ENCODE measurements at regions not wholly inside any gene's neighbourhood (a gene's known extent, or its start where the extent isn't known, plus 50 kb on each side); places are given as distances from the start of the nearest gene placed in this dataset.

DNA sequence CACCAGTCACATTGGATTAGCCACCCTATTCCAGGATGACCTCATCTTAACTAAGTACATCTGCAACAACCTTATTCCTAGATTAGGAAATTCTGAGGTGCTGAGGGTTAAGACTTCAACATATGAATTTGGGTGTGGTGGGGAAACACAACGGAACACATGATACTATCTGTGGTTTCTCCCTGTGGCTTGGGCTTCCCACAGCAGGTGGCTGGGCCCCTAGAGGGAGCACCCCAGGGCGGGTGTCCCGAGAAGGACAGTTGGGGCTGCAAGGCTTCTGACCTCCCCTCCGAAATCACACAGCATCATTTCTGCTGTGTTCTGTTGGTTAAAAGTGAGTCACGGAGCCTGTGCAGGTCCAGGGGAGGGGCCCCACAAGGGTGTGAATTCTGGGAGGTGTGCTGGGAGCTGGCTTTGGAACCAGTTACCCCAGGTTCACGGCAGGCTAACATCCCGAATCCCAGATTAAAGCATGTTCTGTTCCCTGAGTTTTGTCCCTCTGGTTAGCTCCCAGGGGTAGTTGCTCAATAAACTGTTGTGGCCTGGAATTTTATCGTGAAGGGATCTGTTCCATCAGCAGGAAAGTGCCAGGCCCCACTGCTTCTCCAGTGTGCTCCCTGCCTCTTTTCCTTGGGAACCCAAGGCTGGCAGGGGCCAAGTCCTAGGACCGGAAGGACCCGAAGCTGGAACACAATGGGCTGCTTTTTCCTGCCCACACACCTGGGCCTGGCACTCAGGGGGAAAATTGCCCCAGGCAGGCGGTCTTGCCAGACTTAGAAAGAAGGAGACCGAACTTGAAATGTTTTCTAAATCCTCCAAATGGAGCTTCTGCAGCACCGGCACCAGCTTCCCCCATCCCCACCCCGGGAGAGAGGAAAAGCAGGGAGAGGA lies 154.0 kb upstream of the WNT4 start:
- Histone ChIP-seq H3K27ac (no peak overlapping the region), H3K4me3 (no peak overlapping the region), H3K4me1 (replicated peaks) (no peaks in the 10 kb centered on the region), H3K9me3 (replicated peaks) (peaks cover 2% of the 10 kb centered on the region; the same call in 1 of the 2 replicates), H3K27me3 (replicated peaks) (peaks cover 5% of the 10 kb centered on the region; the same call in 1 of the 2 replicates), H3K36me3 (no peaks in the 10 kb centered on the region)
- peak in 1 of 2 experiments; percentile 14 for DNase-seq (ENCODE audit: low read depth in 1 of 2, low spot score in 2 of 2)

DNA sequence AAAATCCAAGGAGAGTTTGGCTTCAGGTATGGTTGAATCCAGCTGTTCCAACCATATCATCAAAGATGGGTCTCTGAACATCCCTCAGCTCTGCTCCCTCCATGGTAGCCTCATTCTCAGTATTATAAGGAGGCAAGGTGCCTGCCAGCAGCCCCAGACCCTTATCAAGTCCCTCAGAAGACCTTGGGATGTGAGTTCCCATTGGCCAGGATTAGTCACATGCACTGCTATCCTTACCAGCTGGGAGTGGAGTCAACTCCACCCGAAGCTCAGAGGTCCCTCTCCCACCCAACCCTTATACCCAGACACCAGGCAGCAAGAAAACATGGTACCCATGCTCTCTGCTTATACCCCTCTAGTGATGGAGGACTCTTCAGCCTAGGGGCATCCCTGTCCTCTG lies 153.7 kb upstream of the ZBTB40 start:
- Histone ChIP-seq H3K27me3 (replicated peaks) (peaks cover 10% of the 10 kb centered on the region; the same call in 1 of the 2 replicates), H3K4me1 (replicated peaks) (no peaks in the 10 kb centered on the region), H3K36me3 (no peaks in the 10 kb centered on the region), H3K4me3 (no peak overlapping the region), H3K27ac (no peak overlapping the region), H3K9me3 (replicated peaks) (peaks cover 2% of the 10 kb centered on the region; the same call in 1 of the 2 replicates)
- peak in 1 of 2 experiments; percentile 6 for DNase-seq (ENCODE audit: low read depth in 1 of 2, low spot score in 2 of 2)

DNA sequence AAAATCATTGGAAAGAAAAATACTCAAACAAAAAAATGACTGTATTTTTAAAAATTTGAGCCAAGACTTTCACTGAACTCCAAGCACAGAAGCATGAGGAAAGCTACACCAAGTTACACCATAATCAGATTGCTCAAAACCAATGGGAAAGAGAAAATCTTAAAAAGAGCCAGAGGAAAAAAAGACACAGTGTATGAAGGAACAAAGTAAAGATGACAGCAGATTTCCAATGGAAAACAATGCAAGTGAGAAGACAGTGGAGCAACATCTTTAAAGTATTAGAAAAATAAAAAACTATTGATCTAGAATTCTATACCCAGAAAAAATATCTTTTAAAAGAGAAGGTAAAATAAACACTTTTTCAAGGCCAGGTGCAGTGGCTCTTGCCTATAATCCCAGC lies 147.8 kb upstream of the ZBTB40 start:
- H3K27ac ChIP-seq, result no peak overlapping the region
- no peak overlapping the region for H3K4me3 ChIP-seq
- no peaks in the 10 kb centered on the region for H3K4me1 ChIP-seq (replicated peaks)
- H3K9me3 ChIP-seq (replicated peaks), result no peaks in the 10 kb centered on the region; the same call in 1 of the 2 replicates
- no peaks in the 10 kb centered on the region for H3K36me3 ChIP-seq
- peaks cover 17% of the 10 kb centered on the region for H3K27me3 ChIP-seq (replicated peaks)
- DNase-seq (ENCODE audit: low read depth in 1 of 2, low spot score in 2 of 2), result no peak

DNA sequence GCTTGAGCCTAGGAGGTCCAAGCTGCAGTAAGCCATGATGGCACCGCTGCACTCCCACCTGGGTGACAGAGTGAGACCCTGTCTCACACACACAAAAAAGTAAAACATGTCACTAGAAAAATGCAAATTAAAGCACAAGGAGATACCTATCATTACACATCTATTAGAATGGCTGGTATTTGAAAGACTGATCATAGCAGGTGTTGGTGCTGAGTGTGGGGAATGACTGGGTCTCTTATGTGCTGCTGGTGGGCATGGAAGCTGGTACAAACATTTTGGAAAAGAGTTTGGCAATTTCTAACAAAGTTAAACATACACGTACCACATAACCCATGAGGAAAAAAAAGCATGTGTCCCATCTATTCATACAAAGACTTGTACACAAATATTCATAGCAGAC lies 142.1 kb upstream of the ZBTB40 start:
- Histone ChIP-seq H3K27ac (no peak overlapping the region), H3K9me3 (replicated peaks) (no peaks in the 10 kb centered on the region), H3K27me3 (replicated peaks) (peaks cover 15% of the 10 kb centered on the region), H3K36me3 (no peaks in the 10 kb centered on the region), H3K4me3 (no peak overlapping the region), H3K4me1 (replicated peaks) (no peaks in the 10 kb centered on the region)
- peak in 1 of 2 experiments; percentile 16 for DNase-seq (ENCODE audit: low read depth in 1 of 2, low spot score in 2 of 2)

DNA sequence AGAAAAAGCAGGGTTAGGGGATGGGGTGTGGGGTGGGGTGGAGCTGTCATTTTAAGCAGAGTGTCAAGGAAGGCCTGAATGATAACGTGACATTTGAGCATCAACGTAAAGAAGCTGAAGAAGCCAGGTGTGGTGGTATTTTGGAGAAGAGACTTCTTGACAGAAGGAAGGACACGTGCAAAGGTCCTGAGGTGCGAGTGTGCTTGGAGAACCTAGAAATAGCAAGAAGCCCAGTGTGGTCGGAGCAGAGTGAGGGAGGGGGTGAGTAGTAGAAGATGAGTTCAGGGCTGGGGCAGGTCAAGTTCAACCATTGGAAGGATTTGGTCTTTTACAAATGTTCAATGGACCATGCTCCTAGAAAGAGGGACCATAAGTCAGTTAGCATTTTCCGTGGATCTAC lies 140.2 kb upstream of the ZBTB40 start:
- H3K27me3 ChIP-seq (replicated peaks), result peaks cover 11% of the 10 kb centered on the region
- peak in 1 of 2 experiments; percentile 22 for DNase-seq (ENCODE audit: low read depth in 1 of 2, low spot score in 2 of 2)
- no peaks in the 10 kb centered on the region for H3K4me1 ChIP-seq (replicated peaks)
- H3K9me3 ChIP-seq (replicated peaks), result no peaks in the 10 kb centered on the region
- no peak overlapping the region for H3K27ac ChIP-seq
- H3K4me3 ChIP-seq, result no peak overlapping the region
- H3K36me3 ChIP-seq, result no peaks in the 10 kb centered on the region

DNA sequence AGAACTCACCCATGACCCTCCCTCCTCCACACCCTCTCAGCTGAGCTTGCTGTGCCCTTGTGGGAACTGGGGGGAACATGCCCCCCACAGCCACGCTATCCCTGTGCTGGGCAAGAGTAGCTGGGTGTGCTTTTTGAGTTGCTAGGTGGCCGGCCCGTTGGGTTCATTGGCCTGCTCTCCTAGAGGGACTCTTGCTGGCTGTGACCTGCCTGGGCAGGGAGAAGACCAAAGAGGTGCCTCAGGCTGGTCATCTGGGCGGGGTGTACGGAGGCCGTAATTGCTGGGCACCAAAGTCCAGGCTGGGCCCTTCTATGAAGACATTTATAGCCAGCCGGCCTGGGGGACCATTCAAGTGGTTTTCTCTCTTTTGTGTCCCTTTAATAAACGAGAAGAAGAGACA lies 138.3 kb upstream of the ZBTB40 start:
- Histone ChIP-seq H3K4me1 (replicated peaks) (no peaks in the 10 kb centered on the region; the same call in 1 of the 2 replicates), H3K27ac (no peak overlapping the region), H3K4me3 (no peak overlapping the region), H3K27me3 (replicated peaks) (peaks cover 7% of the 10 kb centered on the region), H3K9me3 (replicated peaks) (no peaks in the 10 kb centered on the region), H3K36me3 (no peaks in the 10 kb centered on the region)
- DNase-seq (ENCODE audit: low read depth in 1 of 2, low spot score in 2 of 2), result peak in 1 of 2 experiments; percentile 24

DNA sequence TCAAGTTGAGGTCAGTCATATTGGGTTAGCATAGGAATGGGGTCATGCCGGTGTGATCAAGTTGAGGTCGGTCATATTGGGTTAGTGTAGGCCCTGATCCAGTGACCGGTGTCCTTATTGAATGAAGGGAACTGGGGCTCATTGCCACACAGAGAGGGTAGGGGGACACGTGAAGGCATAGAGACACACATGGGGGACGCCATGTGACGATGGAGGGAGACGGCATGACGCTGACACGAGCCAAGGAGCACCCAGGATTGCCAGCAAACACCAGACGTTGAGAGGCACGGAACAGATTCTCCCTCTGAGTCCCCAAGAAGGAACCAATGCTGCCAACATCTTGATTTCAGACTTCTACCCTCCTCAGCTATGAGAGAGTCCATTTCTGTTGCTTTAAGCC lies 136.9 kb upstream of the ZBTB40 start:
- Histone ChIP-seq H3K27me3 (replicated peaks) (0 out of 2 replicates have a peak, but pooled peaks cover 3% of the 10 kb centered on the region), H3K27ac (no peak overlapping the region), H3K36me3 (no peaks in the 10 kb centered on the region), H3K4me3 (no peak overlapping the region), H3K4me1 (replicated peaks) (no peaks in the 10 kb centered on the region; the same call in 1 of the 2 replicates), H3K9me3 (replicated peaks) (no peaks in the 10 kb centered on the region)
- DNase-seq (ENCODE audit: low read depth in 1 of 2, low spot score in 2 of 2), result peak in 1 of 2 experiments; percentile 17

DNA sequence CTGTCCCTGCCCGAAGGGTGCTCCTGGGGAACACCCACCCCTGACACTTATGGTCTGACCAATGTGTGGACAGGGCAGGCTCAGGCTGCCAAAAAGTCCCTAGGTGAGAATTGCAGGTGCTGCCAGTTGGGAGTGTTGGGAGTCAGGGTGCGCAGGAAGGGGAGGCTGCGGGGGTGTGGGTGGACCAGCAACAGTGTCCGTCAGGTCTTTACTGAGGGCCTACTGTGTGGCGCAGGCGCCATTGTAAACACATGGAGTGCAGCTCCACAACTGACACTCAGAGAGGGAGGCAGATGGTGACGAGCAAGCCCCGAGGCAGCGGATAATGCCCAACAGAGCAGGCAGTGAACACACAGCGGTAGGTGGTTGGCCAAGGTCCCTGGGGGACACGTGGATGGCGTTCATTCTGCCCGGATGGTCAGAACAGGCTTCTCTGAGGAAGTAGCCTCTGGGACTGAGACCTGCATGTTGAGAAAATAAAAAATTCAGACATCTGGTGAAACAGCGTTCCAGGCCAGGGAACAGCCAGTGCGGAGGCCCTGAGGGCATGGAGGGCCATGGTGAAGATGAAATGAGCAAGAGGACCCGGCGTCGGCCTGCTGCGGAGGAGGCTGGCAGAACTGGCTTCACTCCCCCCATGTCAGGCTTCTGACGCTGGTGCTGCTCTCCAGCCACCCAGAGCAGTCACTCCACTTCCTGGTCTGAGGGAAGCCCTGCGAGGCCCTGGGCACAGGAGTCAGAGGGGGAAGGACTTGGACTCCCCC lies 136.2 kb upstream of the ZBTB40 start:
- H3K27me3 ChIP-seq (replicated peaks), result 0 out of 2 replicates have a peak, but pooled peaks cover under 1% of the 10 kb centered on the region
- peak in 1 of 2 experiments; percentile 34 for DNase-seq (ENCODE audit: low read depth in 1 of 2, low spot score in 2 of 2)
- no peak overlapping the region for H3K4me3 ChIP-seq
- H3K4me1 ChIP-seq (replicated peaks), result peaks cover 4% of the 10 kb centered on the region; the same call in 1 of the 2 replicates
- no peaks in the 10 kb centered on the region for H3K9me3 ChIP-seq (replicated peaks)
- H3K36me3 ChIP-seq, result no peaks in the 10 kb centered on the region
- H3K27ac ChIP-seq, result no peak overlapping the region

DNA sequence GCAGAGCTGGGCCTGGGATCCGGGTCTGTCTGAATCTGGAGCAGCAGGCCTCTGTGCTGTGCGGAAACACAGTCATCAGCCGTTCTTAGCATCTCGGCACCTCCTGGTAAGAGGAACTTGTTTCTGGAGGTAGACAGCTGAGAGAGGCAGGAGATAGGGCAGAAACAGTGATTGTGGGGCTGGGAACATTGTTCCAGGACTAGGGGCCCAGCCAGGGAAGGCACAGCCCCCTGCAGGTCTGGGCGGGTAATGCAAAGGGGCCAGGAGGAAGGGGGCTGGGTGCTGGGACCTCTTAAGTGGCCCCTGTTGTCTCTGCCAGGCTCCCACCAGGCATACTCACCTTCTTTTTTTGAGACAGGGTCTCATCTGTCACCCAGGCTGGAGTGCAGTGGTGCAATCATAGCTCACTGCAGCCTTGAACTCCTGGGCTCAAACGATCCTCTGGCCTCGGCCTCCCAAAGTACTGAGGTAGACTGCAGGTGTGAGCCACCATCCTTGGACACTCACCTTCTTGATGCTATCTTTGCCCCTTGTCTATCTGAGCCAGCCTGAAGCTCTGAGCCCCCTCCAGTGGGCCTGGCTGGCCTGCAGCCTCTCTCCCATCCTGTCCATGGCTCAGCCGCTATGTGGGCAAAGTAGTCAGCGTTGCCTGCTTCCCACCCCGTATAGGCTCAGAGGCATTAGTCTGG lies 134.3 kb upstream of the ZBTB40 start:
- Histone ChIP-seq H3K36me3 (no peaks in the 10 kb centered on the region), H3K4me1 (replicated peaks) (peaks cover 8% of the 10 kb centered on the region), H3K27ac (no peak overlapping the region), H3K4me3 (no peak overlapping the region), H3K27me3 (replicated peaks) (no peaks in the 10 kb centered on the region), H3K9me3 (replicated peaks) (no peaks in the 10 kb centered on the region)
- peak in 1 of 2 experiments; percentile 44 for DNase-seq (ENCODE audit: low read depth in 1 of 2, low spot score in 2 of 2)

DNA sequence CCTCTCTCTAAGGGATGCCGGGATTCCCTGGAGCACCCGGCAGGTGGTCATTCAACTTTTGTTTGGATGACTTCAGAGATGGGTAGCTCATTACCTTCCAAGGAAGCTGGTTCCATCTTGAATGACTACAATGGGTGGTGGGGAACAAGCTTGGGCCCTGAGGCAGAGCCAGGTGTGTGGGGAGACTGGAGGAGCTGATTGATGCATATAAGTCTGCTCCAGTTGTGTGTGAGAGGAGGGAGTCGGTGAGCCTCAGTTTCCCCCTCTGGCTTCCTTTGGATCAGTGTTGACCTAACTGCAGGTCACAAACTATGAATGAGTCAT lies 133.8 kb upstream of the ZBTB40 start:
- H3K27ac ChIP-seq, result no peak overlapping the region

DNA sequence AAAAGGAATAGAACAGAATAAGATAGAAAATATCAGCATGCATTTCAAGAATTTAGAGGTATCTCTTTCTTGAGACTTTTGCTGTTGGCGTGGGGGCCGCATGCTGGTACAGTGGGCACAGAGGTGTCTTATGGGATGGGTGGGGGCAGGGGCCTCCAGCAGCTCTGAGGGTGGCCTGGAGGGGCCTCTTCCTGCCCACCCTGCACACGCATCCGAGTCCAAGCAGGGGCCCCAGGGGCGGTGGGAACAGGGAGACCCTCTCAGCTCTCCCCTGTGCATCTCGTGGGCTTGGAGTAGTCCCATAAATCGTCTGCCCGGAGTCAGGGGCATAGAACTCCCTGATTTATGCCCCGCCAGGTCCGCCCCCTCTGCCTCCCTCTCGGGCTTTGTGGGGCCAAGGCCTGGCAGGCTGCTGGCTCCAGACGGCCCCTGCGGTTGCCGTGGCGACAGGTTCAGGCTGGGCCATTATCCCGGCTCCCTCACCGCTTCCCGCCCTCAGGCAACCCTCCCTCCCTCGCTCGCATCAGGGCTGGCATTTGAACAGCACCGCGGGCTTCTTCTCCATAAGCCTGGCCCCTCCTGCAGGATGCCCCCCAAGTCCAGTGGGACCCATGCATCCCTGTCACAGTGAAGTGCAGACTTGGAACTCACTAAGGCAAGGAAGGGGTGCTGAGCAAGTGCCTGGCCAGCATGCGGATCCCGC lies 133.2 kb upstream of the ZBTB40 start:
- Histone ChIP-seq H3K27me3 (replicated peaks) (no peaks in the 10 kb centered on the region), H3K27ac (no peak overlapping the region), H3K36me3 (no peaks in the 10 kb centered on the region), H3K4me1 (replicated peaks) (peaks cover 8% of the 10 kb centered on the region), H3K4me3 (no peak overlapping the region), H3K9me3 (replicated peaks) (no peaks in the 10 kb centered on the region)
- DNase-seq (ENCODE audit: low read depth in 1 of 2, low spot score in 2 of 2), result peak in 1 of 2 experiments; percentile 44

More for the DNA sequence above, 133.8 kb upstream of the ZBTB40 start:
- H3K27me3 ChIP-seq (replicated peaks), result no peaks in the 10 kb centered on the region
- peak in 1 of 2 experiments; percentile 28 for DNase-seq (ENCODE audit: low read depth in 1 of 2, low spot score in 2 of 2)
- no peaks in the 10 kb centered on the region for H3K9me3 ChIP-seq (replicated peaks)
- H3K36me3 ChIP-seq, result no peaks in the 10 kb centered on the region
- H3K4me3 ChIP-seq, result no peak overlapping the region
- H3K4me1 ChIP-seq (replicated peaks), result peaks cover 8% of the 10 kb centered on the region

DNA sequence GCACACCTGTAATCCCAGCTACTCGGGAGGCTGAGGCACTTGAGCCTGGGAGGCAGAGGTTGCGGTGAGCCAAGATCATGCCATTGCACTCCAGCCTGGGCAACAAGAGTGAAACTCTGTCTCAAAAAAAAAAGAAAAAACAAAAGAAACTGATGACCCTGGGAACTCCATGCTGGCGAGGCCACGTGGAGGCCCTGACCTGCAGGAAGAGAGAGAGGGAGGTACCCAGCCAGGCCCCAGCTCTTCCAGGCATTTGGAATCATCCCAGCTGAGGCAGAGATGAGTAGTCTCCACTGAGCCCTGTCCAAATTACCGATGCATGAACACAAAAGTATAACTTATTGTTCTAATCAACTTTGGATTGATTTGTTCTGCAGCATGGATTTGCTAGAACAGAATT lies 132.0 kb upstream of the ZBTB40 start:
- Histone ChIP-seq H3K4me1 (replicated peaks) (peaks cover 8% of the 10 kb centered on the region), H3K27ac (no peak overlapping the region), H3K27me3 (replicated peaks) (no peaks in the 10 kb centered on the region), H3K4me3 (no peak overlapping the region), H3K9me3 (replicated peaks) (no peaks in the 10 kb centered on the region), H3K36me3 (no peaks in the 10 kb centered on the region)
- no peak for DNase-seq (ENCODE audit: low read depth in 1 of 2, low spot score in 2 of 2)
